Stimulated activated CD4-positive, alpha-beta T cell treated with anti-CD3 and anti-CD28 coated beads, Interleukin-2, amount 100 ng/mL, for 48 hours (primary cell): ENCODE measurements at regions not wholly inside any gene's neighbourhood (a gene's known extent, or its start where the extent isn't known, plus 50 kb on each side); places are given as distances from the start of the nearest gene placed in this dataset.
A peak's percentile ranks its signal among the peaks of the same experiment; 100 is the strongest.

Source experiments
- DNase-seq, 2 donors: peaks; one replicate each; pipeline ENCODE4 v3.0.0-alpha.2; 2020

- DNase-seq = peak; percentile 12 to 30
Observed at GRCh38 chr2:106572541-106573450, 85.6 kb downstream of the CD8B2 start.

- DNase-seq = no peak
Observed at GRCh38 chr2:106573773-106574172, 86.6 kb downstream of the CD8B2 start.

- no peak for DNase-seq
Observed at GRCh38 chr2:106575955-106576354, 88.8 kb downstream of the CD8B2 start.

DNA sequence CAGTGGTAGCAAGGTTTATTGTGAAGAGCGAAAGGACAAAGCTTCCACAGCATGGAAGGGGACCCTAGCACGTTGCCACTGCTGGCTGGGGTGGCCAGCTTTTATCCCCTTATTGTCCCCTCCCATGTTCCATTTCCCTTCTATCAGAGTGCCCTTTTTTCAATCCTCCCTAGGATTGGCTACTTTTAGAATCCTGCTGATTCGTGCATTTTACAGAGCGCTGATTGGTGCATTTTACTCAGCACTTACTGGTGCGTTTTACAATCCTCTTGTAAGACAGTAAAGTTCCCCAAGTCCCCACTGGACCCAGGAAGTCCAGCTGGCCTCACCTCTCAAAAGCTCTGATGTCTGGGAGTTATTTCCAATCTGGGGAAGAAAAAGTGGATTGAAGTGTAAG lies 90.1 kb downstream of the CD8B2 start:
- DNase-seq = no peak

GRCh38 chr2:106579750-106580197 lies 92.6 kb downstream of the CD8B2 start:
- no peak for DNase-seq

DNA sequence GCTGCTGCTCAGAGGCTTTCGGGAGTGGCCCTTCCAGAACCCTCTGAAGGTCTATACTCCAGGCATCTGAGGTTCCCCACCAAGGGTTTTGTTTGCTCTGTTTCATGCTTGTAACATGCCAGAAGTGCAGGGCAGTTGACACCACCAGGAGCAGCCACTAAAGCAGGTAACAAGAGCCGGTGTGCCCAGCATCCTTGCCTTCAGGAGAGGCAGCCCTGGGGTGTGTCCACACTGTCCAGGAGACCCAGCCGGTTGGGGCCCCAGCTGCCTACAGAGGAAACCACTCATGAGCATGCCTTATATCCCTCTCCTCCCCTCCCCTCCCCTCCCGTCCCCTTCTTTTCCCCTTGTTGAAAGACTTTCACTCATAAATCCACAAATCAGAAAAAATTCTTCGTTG lies 93.1 kb downstream of the CD8B2 start:
- no peak for DNase-seq

- DNase-seq = no peak
Observed at GRCh38 chr2:106581328-106581727, 94.2 kb downstream of the CD8B2 start.

- DNase-seq = no peak
Observed at GRCh38 chr2:106581755-106582147, 94.6 kb downstream of the CD8B2 start.

- peak; percentile 56 to 58 for DNase-seq
Observed at GRCh38 chr2:106582148-106583143, 95.3 kb downstream of the CD8B2 start.

DNA sequence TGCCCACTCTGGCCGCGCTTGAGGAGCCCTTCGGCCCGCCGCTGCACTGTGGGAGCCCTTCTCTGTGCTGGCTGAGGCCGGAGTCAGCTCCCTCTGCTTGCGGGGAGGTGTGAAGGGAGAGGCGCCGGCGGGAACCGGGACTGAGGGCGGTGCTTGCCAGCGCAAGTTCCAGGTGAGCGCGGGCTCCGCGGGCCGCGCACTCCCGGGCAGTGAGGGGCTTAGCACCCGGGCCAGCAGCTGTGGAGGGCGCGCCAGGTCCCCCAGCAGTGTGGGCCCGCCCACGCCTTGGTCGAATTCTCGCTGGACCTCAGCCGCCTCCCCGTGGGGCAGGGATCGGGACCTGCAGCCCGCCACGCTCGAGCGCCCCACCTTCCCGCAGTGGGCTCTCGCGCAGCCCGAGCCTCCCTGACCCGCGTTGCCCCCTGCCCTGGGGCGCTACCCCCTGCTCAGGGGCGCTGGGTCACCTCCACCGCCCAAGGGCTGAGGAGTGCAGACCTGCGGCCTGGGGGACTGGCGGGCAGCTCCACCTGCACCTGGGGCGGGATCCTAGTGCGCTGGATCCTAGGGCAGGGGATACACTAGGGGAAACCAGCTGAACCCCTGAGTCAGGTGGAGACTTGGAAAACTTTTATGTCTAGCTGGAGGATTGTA lies 97.3 kb downstream of the CD8B2 start:
- DNase-seq = no peak

GRCh38 chr2:106596844-106597243 lies 109.7 kb downstream of the CD8B2 start:
- DNase-seq = no peak

DNA sequence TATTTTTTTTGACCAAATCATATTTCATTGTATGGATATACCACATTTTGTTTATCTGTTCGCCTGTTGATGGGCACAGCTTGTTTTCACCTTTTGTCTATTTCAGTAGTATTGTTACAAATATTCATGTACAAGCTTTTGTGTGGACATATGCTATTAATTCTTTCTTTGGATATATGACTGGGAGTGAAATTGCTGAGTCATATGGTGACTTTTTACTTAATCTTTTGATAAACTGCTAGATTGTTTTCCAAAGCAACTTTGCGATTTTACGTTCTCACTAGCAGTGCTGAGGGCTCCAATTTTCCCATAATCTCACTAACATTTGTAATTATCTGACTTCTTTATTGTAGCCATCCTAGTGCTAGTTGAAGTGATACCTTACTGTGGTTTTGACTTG lies 112.4 kb downstream of the CD8B2 start:
- DNase-seq = no peak

- DNase-seq = no peak
Observed at GRCh38 chr2:106602042-106602441, 114.9 kb downstream of the CD8B2 start.

GRCh38 chr2:106606652-106607051 lies 119.5 kb downstream of the CD8B2 start:
- no peak for DNase-seq

DNA sequence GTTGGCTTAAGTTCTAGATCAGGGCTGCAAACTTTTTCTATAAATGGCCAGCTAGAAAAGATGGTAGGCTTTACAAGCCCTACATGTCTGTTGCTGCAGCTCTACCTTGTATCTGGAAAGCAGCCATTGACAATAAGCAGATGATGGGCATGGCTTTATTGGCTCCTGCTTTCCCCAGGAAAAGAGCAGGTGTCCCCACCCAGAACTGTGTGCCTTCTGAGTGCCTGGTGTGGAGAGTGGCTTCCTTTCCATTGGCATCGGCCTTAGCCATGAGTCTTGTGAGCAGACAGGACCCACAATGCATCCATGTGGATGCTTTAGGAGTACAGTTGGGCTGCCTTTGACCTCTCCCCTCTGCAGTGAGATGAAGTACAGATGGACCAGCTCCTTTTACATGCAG lies 120.2 kb downstream of the CD8B2 start:
- DNase-seq = no peak

DNA sequence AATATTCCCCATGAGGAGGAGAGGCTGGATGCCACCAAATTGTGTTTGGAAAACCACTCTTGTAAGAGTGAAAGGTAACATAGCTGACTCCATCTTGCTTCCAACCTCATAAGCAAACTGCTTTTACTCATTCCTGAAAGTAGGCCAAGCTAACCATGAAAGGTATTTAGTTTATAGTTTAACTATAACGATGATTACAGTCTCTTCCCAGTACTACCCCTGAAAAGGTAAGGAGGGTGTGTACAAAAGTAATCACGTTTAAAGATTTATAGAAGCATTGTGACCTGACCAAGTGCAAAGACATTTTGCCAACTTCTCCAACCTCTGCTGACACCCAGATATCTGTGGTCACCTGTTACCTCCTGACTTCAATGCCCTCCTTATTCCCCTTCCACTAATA lies 122.6 kb downstream of the CD8B2 start:
- DNase-seq = no peak

- no peak for DNase-seq
Observed at GRCh38 chr2:106614511-106615291, 127.5 kb downstream of the CD8B2 start.

GRCh38 chr2:106618614-106619013 lies 131.4 kb downstream of the CD8B2 start:
- no peak for DNase-seq

DNA sequence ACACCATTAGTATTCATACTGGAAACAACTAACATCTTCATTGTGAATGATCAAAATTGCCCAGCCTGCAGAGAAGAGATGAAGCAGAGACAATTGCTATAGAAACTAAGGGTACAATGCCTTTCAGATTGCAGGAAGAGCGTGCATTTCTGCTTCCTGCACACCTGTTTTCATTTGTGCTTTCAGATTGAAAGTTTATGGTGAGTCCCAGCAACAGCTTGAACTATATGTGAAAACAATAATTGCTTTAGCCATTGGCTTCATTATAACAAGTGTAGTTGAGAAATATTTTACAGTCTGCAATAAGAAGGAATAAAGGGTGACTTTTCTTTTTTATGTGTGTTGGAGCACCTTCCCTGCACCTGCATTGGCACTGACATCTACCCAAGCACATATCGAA lies 136.3 kb downstream of the CD8B2 start:
- no peak for DNase-seq

DNA sequence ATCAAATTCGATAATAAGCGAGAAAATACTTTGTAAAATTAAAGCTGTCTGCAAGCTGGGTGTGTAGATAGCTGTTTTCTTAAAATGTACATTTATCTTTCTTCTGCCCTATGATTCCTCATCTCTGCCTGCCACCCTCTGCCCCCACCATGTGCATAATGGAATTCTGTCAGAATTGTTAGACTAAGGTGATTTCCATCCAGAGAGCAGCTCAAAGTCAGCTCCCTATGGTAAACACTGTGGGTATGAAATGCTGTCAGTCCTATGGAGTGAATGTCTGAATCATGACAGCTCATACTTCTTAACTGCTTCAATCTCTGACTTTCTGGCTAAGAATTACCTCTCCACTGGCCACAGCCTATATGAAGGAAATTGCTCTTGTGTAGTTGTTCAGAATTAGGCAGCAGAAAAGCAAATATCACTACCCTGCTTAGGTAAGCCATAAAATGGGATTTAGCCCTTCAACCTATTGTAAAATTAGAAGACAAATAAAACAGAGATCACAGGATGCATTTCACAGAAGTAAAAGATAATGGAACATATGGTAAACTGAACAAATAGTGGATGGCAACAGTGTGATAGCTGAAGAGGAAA lies 137.7 kb downstream of the CD8B2 start:
- DNase-seq = no peak

DNA sequence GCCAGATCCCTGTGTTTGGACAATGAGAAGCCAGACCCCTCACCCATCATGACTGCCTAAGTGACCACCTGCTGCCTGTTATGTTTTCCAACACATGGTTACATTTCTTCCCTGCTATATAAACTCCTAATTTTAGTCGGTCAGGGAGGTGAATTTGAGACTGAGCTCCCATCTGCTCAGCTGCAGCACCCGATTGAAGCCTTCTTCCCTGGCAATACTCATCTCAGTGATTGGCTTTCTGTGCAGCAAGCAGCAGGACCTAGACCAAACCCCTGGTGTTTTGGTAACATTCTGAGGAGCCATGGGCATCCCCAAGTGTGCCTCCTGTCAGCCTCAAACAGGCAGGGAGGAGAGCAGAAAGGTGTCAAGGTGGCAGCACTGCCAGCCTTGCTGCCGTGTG lies 141.2 kb downstream of the CD8B2 start:
- no peak for DNase-seq

DNA sequence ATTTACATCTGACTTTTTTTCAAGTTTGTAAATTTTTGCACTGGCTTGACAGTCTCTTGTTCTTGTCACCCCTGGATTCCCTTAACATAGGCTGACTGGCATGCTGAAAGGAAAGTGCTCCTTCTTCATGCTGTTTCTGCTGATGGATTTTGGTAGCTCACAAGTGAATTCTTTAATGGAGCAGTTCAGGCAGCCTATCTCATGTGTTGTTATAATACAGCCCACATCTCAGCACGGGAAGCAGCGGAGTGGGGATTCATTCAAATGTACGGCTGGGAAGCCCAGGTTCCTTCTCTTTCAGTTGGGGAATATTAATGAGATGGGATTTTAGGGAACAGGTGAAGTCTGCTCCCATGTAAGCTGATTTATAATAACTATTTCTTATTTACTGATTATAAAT lies 142.8 kb downstream of the CD8B2 start:
- DNase-seq = no peak
